ENCODE measurements at regions not wholly inside any gene's neighbourhood (a gene's known extent, or its start where the extent isn't known, plus 50 kb on each side); places are given as distances from the start of the nearest gene placed in this dataset.

DNA sequence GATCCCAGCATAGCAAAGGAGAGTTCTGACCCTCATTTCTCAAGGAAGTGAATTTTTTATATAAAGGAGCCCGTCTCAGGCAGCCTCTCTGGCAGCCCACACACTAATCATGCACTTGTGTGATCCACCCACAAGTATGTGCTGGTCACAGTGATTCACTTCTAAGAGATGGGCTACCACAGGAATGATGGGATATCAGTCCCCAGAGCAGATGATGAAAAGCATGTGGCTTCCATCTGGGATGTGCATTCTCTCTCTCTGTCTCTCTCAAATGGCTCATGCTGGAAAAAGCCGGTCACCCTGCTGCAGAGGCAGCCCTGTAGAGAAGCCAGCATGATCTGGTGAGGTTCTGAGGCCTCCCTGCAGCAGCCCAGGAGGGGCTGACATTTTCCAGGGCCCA is 74.2 kb upstream of the ADCY2 start:
- BruUV-seq (replicated peaks) = no TSS peak
- TF ChIP-seq, protein P1, sequence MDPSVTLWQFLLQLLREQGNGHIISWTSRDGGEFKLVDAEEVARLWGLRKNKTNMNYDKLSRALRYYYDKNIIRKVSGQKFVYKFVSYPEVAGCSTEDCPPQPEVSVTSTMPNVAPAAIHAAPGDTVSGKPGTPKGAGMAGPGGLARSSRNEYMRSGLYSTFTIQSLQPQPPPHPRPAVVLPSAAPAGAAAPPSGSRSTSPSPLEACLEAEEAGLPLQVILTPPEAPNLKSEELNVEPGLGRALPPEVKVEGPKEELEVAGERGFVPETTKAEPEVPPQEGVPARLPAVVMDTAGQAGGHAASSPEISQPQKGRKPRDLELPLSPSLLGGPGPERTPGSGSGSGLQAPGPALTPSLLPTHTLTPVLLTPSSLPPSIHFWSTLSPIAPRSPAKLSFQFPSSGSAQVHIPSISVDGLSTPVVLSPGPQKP (IDR thresholded peaks at IDR 0.05; ENCODE audit: borderline replicate concordance, low read depth, low read length) = no peak
- TF ChIP-seq CEBPB (IDR thresholded peaks at IDR 0.05; ENCODE audit: low read depth, low read length) (no peak), MAFK (IDR thresholded peaks at IDR 0.05; ENCODE audit: low read depth, low read length) (no peak), MXI1 (IDR thresholded peaks at IDR 0.05; ENCODE audit: borderline replicate concordance, low read depth, low read length) (no peak), POLR2A (IDR thresholded peaks at IDR 0.05; ENCODE audit: low read depth, low read length) (no peak), CHD1 (IDR thresholded peaks at IDR 0.05; ENCODE audit: low read depth, low read length) (no peak), RFX5 (IDR thresholded peaks at IDR 0.05; ENCODE audit: low read depth, low read length) (no peak), BHLHE40 (IDR thresholded peaks at IDR 0.05; ENCODE audit: low read depth, low read length) (no peak), RCOR1 (IDR thresholded peaks at IDR 0.05; ENCODE audit: insufficient replicate concordance, low read length) (no peak), NFE2L2 (IDR thresholded peaks at IDR 0.05; ENCODE audit: low read depth, low read length) (no peak), FOS (IDR thresholded peaks at IDR 0.05; ENCODE audit: low read depth, low read length) (no peak), MAZ (IDR thresholded peaks at IDR 0.05; ENCODE audit: borderline replicate concordance, low read depth, low read length) (no peak)
- TF ChIP-seq, protein P2, sequence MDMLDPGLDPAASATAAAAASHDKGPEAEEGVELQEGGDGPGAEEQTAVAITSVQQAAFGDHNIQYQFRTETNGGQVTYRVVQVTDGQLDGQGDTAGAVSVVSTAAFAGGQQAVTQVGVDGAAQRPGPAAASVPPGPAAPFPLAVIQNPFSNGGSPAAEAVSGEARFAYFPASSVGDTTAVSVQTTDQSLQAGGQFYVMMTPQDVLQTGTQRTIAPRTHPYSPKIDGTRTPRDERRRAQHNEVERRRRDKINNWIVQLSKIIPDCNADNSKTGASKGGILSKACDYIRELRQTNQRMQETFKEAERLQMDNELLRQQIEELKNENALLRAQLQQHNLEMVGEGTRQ (IDR thresholded peaks at IDR 0.05; ENCODE audit: low read depth, low read length) = no peak
- TF ChIP-seq, protein P3, sequence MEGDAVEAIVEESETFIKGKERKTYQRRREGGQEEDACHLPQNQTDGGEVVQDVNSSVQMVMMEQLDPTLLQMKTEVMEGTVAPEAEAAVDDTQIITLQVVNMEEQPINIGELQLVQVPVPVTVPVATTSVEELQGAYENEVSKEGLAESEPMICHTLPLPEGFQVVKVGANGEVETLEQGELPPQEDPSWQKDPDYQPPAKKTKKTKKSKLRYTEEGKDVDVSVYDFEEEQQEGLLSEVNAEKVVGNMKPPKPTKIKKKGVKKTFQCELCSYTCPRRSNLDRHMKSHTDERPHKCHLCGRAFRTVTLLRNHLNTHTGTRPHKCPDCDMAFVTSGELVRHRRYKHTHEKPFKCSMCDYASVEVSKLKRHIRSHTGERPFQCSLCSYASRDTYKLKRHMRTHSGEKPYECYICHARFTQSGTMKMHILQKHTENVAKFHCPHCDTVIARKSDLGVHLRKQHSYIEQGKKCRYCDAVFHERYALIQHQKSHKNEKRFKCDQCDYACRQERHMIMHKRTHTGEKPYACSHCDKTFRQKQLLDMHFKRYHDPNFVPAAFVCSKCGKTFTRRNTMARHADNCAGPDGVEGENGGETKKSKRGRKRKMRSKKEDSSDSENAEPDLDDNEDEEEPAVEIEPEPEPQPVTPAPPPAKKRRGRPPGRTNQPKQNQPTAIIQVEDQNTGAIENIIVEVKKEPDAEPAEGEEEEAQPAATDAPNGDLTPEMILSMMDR (conservative IDR thresholded peaks at IDR 0.05; ENCODE audit: low read depth, low read length) = no peak
- Histone ChIP-seq H4K8ac (ENCODE audit: low read depth in 2 of 2, low read length in 2 of 2) (no peak overlapping the region), H2AK9ac (replicated peaks; ENCODE audit: low read depth, low read length, poor library complexity) (no peak overlapping the region), H3K4me1 (ENCODE audit: control insufficient read depth, insufficient read depth, low read length) (no peaks in the 10 kb centered on the region), H2BK15ac (ENCODE audit: low read depth, low read length) (no peak overlapping the region), H2BK5ac (ENCODE audit: low read depth, low read length, poor library complexity, severe bottlenecking) (no peak overlapping the region), H3K9me3 (ENCODE audit: control insufficient read depth, insufficient read depth, low read length) (peaks cover 11% of the 10 kb centered on the region), H3K27me3 (ENCODE audit: control insufficient read depth, insufficient read depth, low read length) (no peaks in the 10 kb centered on the region), H2AFZ (replicated peaks; ENCODE audit: low read length, poor library complexity) (no peak overlapping the region), H2BK120ac (ENCODE audit: low read depth, low read length) (no peak overlapping the region), H2BK20ac (ENCODE audit: low read depth, low read length) (no peak overlapping the region), H3K18ac (ENCODE audit: low read depth, low read length) (no peak overlapping the region), H3K56ac (ENCODE audit: extremely low read depth, insufficient read depth, low read length) (no peak overlapping the region), H3K23ac (ENCODE audit: low read depth, low read length) (no peak overlapping the region), H3K36me3 (ENCODE audit: control insufficient read depth, insufficient read depth, low read length) (no peaks in the 10 kb centered on the region), H3K4ac (ENCODE audit: low read depth, low read length) (no peak overlapping the region), H3K27ac (ENCODE audit: insufficient read depth, low read length) (no peak overlapping the region), H3K9me1 (ENCODE audit: insufficient read depth, low read length) (no peaks in the 10 kb centered on the region), H3K4me3 (ENCODE audit: insufficient read depth, low read depth, low read length) (no peak overlapping the region), H3K14ac (replicated peaks; ENCODE audit: low read depth, low read length) (no peak overlapping the region), H4K20me1 (ENCODE audit: insufficient read depth, low read length) (no peaks in the 10 kb centered on the region), H2AK5ac (ENCODE audit: low read depth, low read length) (no peak overlapping the region), H3K9ac (ENCODE audit: low read depth, low read length) (no peak overlapping the region), H3K4me2 (ENCODE audit: low read depth, low read length) (no peak overlapping the region), H4K5ac (ENCODE audit: low read depth, low read length) (no peak overlapping the region), H4K91ac (ENCODE audit: insufficient read depth, low read depth, low read length) (no peak overlapping the region), H3K79me1 (ENCODE audit: low read depth in 1 of 2, low read length in 2 of 2) (no peaks in the 10 kb centered on the region)
- intact Hi-C loops (cut with micrococcal nuclease) = no loop called here
- dilution Hi-C loops (cut with HindIII; ENCODE audit: low sequenced_read_pairs, unreplicated experiment) = no loop called here
- ChIA-PET CTCF (no interaction called here), POLR2A (ENCODE audit: unreplicated experiment) (no interaction called here)
- no peak for ATAC-seq (ENCODE audit: low read depth)
- DNase-seq = no peak
- WGBS, 2 experiments (ENCODE audit: extremely low coverage in 2 of 2, insufficient read length in 1 of 2) = no CpG with 5 or more reads among the region's 2 CpGs
- in situ Hi-C loops (cut with MboI; ENCODE audit: low sequenced_read_pairs) = no loop called here

Measured in IMR-90 (cell line).